Gastrocnemius medialis (tissue), 4 donors: ENCODE measurements at regions not wholly inside any gene's neighbourhood (a gene's known extent, or its start where the extent isn't known, plus 50 kb on each side); places are given as distances from the start of the nearest gene placed in this dataset.

ENCODE experiments used
- ATAC-seq, 2 donors: fragments of 150-250 bp; one replicate each; pipeline ENCODE4 v1.9.1; 2016
- DNase-seq, 2 donors: peaks; one replicate each; pipeline ENCODE4 v3.0.0-alpha.2; 2019
- H3K27ac ChIP-seq, 4 donors: fragments of 200-600 bp; sonication (generic); 1 replicate in 1 of 4; 2 replicates in 3 of 4; pipeline ENCODE4 v1.5.1; 2016 to 2018; ENCODE audit warnings: mild to moderate bottlenecking in 2 of 4, moderate library complexity in 1 of 4
- H3K27me3 ChIP-seq, 3 donors: fragments of 200-600 bp; sonication (generic) in 2 of 3; 1 replicate in 1 of 3; 2 replicates in 2 of 3; pipeline versions ENCODE4 v1.5.1 to v1.6.0; 2016 to 2019; ENCODE audit warnings: mild to moderate bottlenecking in 1 of 3, moderate library complexity in 1 of 3
- H3K36me3 ChIP-seq, 2 donors: fragments of 200-600 bp; sonication (generic) in 1 of 2; one replicate each; pipeline ENCODE4 v1.5.1; 2017 to 2018
- H3K4me1 ChIP-seq, 2 donors: fragments of 200-600 bp; sonication (generic) in 1 of 2; one replicate each; pipeline ENCODE4 v1.5.1; 2016 to 2017; ENCODE audit warnings: mild to moderate bottlenecking in 2 of 2
- H3K4me3 ChIP-seq, 4 donors: fragments of 200-600 bp; sonication (generic) in 3 of 4; 1 replicate in 1 of 4; 2 replicates in 3 of 4; pipeline ENCODE4 v1.5.1; 2016 to 2019; ENCODE audit warnings: mild to moderate bottlenecking in 2 of 4
- H3K9me3 ChIP-seq, 3 donors: fragments of 200-600 bp; sonication (generic) in 2 of 3; 1 replicate in 1 of 3; 2 replicates in 2 of 3; pipeline ENCODE4 v1.5.1; 2016 to 2019
- POLR2A ChIP-seq, 2 donors: fragments of 450-650 bp; IDR thresholded peaks; one replicate each; pipeline ENCODE4 v1.6.1; 2017; ENCODE audit warnings: antibody characterized with exemption in 2 of 2, mild to moderate bottlenecking in 2 of 2, moderate library complexity in 2 of 2
- in situ Hi-C, 4 donors: fragments of 200-750 bp; cut with MboI; loops; one replicate each; pipeline versions ENCODE4 v1.15.0 to v1.8.0; 2017; ENCODE audit warnings: low sequenced_read_pairs in 4 of 4
- intact Hi-C: fragments of 100-400 bp; cut with DNase I; formaldehyde crosslinking; loops from one replicate; pipeline ENCODE4 v1.15.1; 2023; ENCODE audit warnings: low total_unique reads
- TF ChIP-seq, protein P1 (sequence below), 5 experiments: fragments of 450-650 bp in 3 of 5; fragments of 200-600 bp in 2 of 5; sonication (generic) in 2 of 5; IDR thresholded peaks in 4 of 5; conservative IDR thresholded peaks in 1 of 5; 1 replicate in 4 of 5; 2 replicates in 1 of 5; pipeline ENCODE4 v1.5.1; 2016 to 2019; ENCODE audit warnings: antibody characterized with exemption in 5 of 5, mild to moderate bottlenecking in 3 of 5, moderate library complexity in 3 of 5

DNA sequence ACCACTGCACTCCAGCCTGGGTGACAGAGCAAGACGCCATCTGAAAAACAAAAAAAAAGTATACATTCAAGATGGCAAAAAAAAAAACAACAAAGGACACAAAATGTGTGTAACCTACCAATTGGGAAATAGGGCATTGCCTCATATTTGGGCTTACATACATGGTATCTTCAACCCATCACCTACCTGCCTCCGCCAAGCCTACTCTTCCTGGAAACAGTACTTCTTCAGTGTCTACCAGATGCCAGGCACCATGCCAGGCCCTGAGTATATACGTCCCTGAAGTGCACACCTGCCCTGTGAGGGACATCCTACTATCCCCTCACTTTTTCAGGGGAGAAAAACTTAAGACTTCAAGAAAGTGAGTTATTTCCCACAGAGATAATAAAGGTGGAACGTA, 160.2 kb downstream of the TOMM20 start:
- in situ Hi-C loops (no loop called here), intact Hi-C loops (no loop called here)
- DNase-seq: no peak
- Histone ChIP-seq H3K27me3 (no peaks in the 10 kb centered on the region), H3K4me1 (peaks cover 60 to 68% of the 10 kb centered on the region in 2 donors), H3K4me3 (no peak overlapping the region), H3K27ac (peak overlapping the region in 3 of 4 donors; percentile 87 to 94 (median 91)), H3K36me3 (no peaks in the 10 kb centered on the region), H3K9me3 (no peaks in the 10 kb centered on the region)
- no peak for TF ChIP-seq POLR2A (IDR thresholded peaks at IDR 0.05)
- TF ChIP-seq, protein P1, sequence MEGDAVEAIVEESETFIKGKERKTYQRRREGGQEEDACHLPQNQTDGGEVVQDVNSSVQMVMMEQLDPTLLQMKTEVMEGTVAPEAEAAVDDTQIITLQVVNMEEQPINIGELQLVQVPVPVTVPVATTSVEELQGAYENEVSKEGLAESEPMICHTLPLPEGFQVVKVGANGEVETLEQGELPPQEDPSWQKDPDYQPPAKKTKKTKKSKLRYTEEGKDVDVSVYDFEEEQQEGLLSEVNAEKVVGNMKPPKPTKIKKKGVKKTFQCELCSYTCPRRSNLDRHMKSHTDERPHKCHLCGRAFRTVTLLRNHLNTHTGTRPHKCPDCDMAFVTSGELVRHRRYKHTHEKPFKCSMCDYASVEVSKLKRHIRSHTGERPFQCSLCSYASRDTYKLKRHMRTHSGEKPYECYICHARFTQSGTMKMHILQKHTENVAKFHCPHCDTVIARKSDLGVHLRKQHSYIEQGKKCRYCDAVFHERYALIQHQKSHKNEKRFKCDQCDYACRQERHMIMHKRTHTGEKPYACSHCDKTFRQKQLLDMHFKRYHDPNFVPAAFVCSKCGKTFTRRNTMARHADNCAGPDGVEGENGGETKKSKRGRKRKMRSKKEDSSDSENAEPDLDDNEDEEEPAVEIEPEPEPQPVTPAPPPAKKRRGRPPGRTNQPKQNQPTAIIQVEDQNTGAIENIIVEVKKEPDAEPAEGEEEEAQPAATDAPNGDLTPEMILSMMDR (IDR thresholded peaks at IDR 0.05 in 4 of 5, conservative IDR thresholded peaks at IDR 0.05 in 1 of 5): no peak
- ATAC-seq: no peak

DNA sequence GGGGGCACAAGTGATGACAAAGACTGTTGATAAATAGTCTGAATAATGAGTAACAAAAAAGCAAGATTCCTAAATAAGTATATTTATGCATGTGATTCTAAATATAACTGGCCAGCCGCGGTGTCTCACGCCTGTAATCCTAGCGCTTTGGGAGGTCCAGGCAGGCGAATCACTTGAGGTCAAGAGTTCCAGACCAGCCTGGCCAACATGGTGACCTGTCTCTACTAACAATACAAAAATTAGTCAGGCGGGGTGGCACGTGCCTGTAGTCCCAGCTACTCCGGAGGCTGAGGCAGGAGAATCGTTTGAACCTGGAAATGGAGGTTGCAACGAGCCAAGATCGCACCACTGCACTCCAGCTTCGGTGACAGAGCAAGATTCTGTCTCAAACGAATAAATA, 161.5 kb downstream of the TOMM20 start:
- DNase-seq: no peak
- Histone ChIP-seq H3K4me1 (peaks cover 63 to 71% of the 10 kb centered on the region in 2 donors), H3K4me3 (no peak overlapping the region), H3K27ac (no peak overlapping the region), H3K36me3 (no peaks in the 10 kb centered on the region), H3K9me3 (no peaks in the 10 kb centered on the region), H3K27me3 (no peaks in the 10 kb centered on the region)
- in situ Hi-C loops: no loop called here
- no peak for ATAC-seq
- TF ChIP-seq, protein P1 (IDR thresholded peaks at IDR 0.05 in 4 of 5, conservative IDR thresholded peaks at IDR 0.05 in 1 of 5): no peak
- no peak for TF ChIP-seq POLR2A (IDR thresholded peaks at IDR 0.05)
- intact Hi-C loops: no loop called here

DNA sequence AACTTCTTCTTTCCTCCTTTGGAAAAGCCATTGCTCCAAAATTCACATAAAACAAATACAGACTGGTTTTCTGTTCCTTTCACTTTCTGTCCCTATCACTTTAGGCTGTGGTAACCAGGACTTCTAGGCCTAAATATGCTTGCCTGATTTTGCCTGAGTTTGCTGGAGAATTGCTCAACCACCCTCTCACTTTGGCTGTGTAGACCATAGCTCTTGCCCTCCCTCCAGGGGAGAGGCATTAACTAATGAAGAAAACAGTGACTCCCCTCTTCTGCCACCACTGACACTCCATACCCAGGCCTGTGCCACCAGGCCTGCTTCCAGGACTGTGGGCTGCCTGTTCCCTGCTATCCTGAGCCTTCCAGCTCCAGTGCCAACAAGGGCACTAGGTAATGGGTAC, 163.5 kb downstream of the TOMM20 start:
- intact Hi-C loops (loop anchor here (2.0 kb wide), 1 partner anchor 46 kb away; no protein-coding TSS in a partner anchor), in situ Hi-C loops (no loop called here)
- TF ChIP-seq, protein P1 (IDR thresholded peaks at IDR 0.05 in 4 of 5, conservative IDR thresholded peaks at IDR 0.05 in 1 of 5): no peak
- TF ChIP-seq POLR2A (IDR thresholded peaks at IDR 0.05): no peak
- Histone ChIP-seq H3K27ac (peak overlapping the region; percentile 56 to 76 (median 74)), H3K36me3 (no peaks in the 10 kb centered on the region), H3K9me3 (no peaks in the 10 kb centered on the region), H3K4me3 (no peak overlapping the region), H3K27me3 (no peaks in the 10 kb centered on the region), H3K4me1 (peaks cover 58 to 67% of the 10 kb centered on the region in 2 donors)
- no peak for DNase-seq
- ATAC-seq: no peak

DNA sequence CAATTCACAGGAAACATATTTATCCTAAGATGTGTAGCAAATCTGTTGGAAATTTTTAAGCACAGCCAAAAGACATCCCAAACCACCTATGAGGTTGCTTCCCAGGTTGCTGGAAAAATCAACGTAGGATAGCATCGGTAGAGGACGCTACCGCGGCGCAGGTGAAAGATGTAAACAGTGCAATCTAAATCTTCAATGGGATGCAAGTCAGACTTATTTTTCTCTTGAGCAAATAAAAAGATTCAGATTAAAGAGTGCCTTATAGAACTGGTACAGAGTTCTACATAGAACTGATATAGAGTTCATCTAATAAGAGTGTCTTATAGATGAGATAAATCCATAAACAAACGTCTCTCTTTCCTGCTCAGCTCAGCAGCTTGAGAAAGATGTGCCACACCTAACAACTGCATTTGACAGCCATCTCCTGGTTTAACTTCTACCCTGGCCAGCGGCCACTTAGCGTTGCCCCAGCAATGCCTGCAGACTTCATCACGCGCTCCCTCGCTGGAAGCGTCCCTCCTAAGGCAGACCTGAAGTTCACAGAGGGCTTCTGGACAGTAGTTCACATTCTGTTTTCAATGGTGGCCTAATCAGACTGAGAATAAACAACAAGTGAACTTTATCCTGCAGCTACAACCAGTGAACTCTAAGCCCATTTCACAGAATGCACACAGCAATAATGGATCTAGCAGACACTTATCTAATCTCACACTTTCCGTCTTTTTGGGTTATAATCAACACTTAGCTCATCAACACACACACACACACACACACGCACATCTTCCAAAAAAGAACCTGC, 164.5 kb downstream of the TOMM20 start:
- ATAC-seq: peak; percentile 82 to 85
- Histone ChIP-seq H3K4me3 (no peak overlapping the region), H3K9me3 (no peaks in the 10 kb centered on the region), H3K36me3 (no peaks in the 10 kb centered on the region), H3K27ac (peak overlapping the region; percentile 56 to 76 (median 74)), H3K27me3 (no peaks in the 10 kb centered on the region), H3K4me1 (peaks cover 49 to 57% of the 10 kb centered on the region in 2 donors)
- intact Hi-C loops (loop anchor here (2.0 kb wide), 1 partner anchor 45 kb away; no protein-coding TSS in a partner anchor), in situ Hi-C loops (no loop called here)
- TF ChIP-seq, protein P1 (IDR thresholded peaks at IDR 0.05 in 4 of 5, conservative IDR thresholded peaks at IDR 0.05 in 1 of 5): no peak
- TF ChIP-seq POLR2A (IDR thresholded peaks at IDR 0.05): no peak
- peak; percentile 76 to 80 for DNase-seq
